ENCODE measurements at regions not wholly inside any gene's neighbourhood (a gene's known extent, or its start where the extent isn't known, plus 50 kb on each side); places are given as distances from the start of the nearest gene placed in this dataset.
"Not testable (repeated sequence)": the region's sequence is repeated elsewhere in the genome, so short reads cannot be mapped to it uniquely, and the experiment has no call there.

DNA sequence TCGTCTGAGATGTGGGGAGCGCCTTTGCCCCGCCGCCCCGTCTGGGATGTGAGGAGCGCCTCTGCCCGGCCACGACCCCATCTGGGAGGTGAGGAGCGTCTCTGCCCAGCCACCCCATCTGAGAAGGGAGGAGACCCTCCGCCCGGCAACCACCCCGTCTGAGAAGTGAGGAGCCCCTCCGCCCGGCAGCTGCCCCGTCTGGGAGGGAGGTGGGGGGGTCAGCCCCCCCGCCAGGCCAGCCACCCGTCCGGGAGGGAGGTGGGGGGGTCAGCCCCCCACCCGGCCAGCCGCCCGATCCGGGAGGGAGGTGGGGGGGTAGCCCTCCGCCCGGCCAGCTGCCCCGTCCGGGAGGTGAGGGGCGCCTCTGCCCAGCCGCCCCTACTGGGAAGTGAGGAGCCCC is 174.8 kb upstream of the CSNK1A1L start:
- ATAC-seq; CTCF ChIA-PET; H3K4me2 ChIP-seq; H3K4me1 ChIP-seq; DNase-seq (ENCODE audit: low read depth in 1 of 2, low spot score in 1 of 2); POLR2A ChIA-PET; H3K9me3 ChIP-seq; H3K27ac ChIP-seq; FAIRE-seq; H3K4me3 ChIP-seq: not testable (repeated sequence)
- WGBS (ENCODE audit: missing lambda C conversion rate) = 83% methylated on average over 1 of the region's 28 CpGs

GRCh38 chr13:37277435-37278144 is 172.1 kb upstream of the CSNK1A1L start:
- FAIRE-seq = no peak

GRCh38 chr13:37277007-37277406 is 171.5 kb upstream of the CSNK1A1L start:
- 100% methylated on average over 1 of the region's 1 CpG for WGBS (ENCODE audit: missing lambda C conversion rate)
- no peak for FAIRE-seq
- Histone ChIP-seq H3K4me1 (no peaks in the 10 kb centered on the region), H3K4me2 (no peak overlapping the region), H3K4me3 (no peak overlapping the region), H3K27ac (no peak overlapping the region), H3K9me3 (no peaks in the 10 kb centered on the region)
- no peak for ATAC-seq
- POLR2A ChIA-PET = no interaction called here
- DNase-seq (ENCODE audit: low read depth in 1 of 2, low spot score in 1 of 2) = no peak
- no peak for TF ChIP-seq HOXB5 (CRISPR knock-in tag; IDR thresholded peaks at IDR 0.05)
- TF ChIP-seq CHD2 (IDR thresholded peaks at IDR 0.05; ENCODE audit: low read length, partially characterized antibody) = no peak
- TF ChIP-seq EP300 (IDR thresholded peaks at IDR 0.05) = no peak
- CTCF ChIA-PET = no interaction called here

More at GRCh38 chr13:37277435-37278144, 172.1 kb upstream of the CSNK1A1L start:
- Histone ChIP-seq H3K9me3 (no peaks in the 10 kb centered on the region), H3K4me1 (no peaks in the 10 kb centered on the region), H3K27ac (no peak overlapping the region), H3K4me3 (no peak overlapping the region), H3K4me2 (no peak overlapping the region)
- ATAC-seq = no peak
- ChIA-PET CTCF (no interaction called here), POLR2A (no interaction called here)
- no peak for DNase-seq (ENCODE audit: low read depth in 1 of 2, low spot score in 1 of 2)
- no peak for TF ChIP-seq ZC3H11A (IDR thresholded peaks at IDR 0.05)
- TF ChIP-seq JUN (IDR thresholded peaks at IDR 0.05) = no peak
- no peak for TF ChIP-seq HDAC2 (IDR thresholded peaks at IDR 0.05)
- TF ChIP-seq EHF (CRISPR knock-in tag; IDR thresholded peaks at IDR 0.05) = no peak
- TF ChIP-seq CBX8 (IDR thresholded peaks at IDR 0.05) = no peak
- TF ChIP-seq FOSL2 (IDR thresholded peaks at IDR 0.05) = no peak
- TF ChIP-seq FOSL2 (CRISPR knock-in tag; IDR thresholded peaks at IDR 0.05) = no peak
- TF ChIP-seq NR3C1 (IDR thresholded peaks at IDR 0.05) = no peak
- no peak for TF ChIP-seq EHMT2 (IDR thresholded peaks at IDR 0.05; ENCODE audit: low read depth)
- TF ChIP-seq POLR2A (IDR thresholded peaks at IDR 0.05; ENCODE audit: low read length) = no peak
- TF ChIP-seq HOXB5 (CRISPR knock-in tag; IDR thresholded peaks at IDR 0.05) = no peak
- no peak for TF ChIP-seq FOXS1 (CRISPR knock-in tag; IDR thresholded peaks at IDR 0.05)
- no peak for TF ChIP-seq SREBF2 (IDR thresholded peaks at IDR 0.05)
- 30% methylated on average over 3 of the region's 3 CpGs for WGBS (ENCODE audit: missing lambda C conversion rate)

DNA sequence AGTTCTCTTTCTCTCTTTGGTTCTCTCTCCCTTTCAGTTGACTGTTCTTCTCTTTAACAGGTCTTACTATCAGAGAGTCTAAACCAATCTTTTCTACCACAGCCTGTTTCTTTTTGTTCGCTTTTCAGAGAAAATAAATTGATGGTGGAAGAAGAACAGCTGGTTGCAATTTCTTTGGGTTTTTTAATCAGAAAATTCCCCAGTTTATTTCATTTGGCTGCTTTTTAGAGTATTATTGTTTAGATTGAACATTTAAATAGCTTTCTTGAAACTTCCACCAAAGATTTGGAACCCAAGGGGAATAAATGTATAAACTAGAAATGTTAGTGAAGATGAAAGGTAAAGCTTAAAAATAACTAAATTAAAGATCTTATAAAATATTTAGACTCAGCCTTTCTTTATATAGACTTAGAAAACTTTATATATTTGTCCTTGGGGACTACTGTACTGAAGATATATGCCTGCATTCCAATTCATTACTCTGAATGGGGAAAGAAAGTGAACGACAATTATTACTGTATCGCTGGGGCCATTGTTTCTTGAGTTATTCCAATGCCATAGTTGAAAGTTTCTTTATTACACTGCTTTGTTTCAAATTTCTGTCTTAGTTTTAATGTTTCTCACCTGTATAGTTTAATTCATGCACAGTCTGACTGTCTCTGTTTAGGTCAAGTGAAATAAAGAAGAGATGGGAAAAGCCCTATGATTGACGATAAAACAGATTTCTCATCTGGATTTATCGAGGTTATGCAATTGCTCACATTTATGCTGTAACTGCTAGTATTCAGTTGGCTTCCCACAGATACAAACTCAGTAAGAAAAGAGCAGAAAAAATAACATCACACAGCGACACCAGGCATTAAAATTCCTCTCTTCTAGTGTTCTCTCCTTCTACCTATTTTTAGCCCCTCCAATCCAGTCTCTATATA is 169.4 kb upstream of the CSNK1A1L start:
- ChIA-PET CTCF (no interaction called here), POLR2A (no interaction called here)
- Histone ChIP-seq H3K4me1 (no peaks in the 10 kb centered on the region), H3K27ac (no peak overlapping the region), H3K4me3 (no peak overlapping the region), H3K4me2 (no peak overlapping the region), H3K9me3 (no peaks in the 10 kb centered on the region)
- WGBS (ENCODE audit: missing lambda C conversion rate) = 2% methylated on average over 6 of the region's 6 CpGs
- no peak for ATAC-seq
- FAIRE-seq = no peak
- TF ChIP-seq, protein P1, sequence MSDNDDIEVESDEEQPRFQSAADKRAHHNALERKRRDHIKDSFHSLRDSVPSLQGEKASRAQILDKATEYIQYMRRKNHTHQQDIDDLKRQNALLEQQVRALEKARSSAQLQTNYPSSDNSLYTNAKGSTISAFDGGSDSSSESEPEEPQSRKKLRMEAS (IDR thresholded peaks at IDR 0.05) = no peak
- TF ChIP-seq EP300 (IDR thresholded peaks at IDR 0.05) (no peak), CHD4 (IDR thresholded peaks at IDR 0.05; ENCODE audit: borderline replicate concordance) (no peak), MAFK (IDR thresholded peaks at IDR 0.05; ENCODE audit: partially characterized antibody) (no peak), ZFP36 (IDR thresholded peaks at IDR 0.05; ENCODE audit: borderline replicate concordance, partially characterized antibody) (no peak), BHLHE40 (IDR thresholded peaks at IDR 0.05; ENCODE audit: low read depth, low read length) (no peak), ZSCAN20 (CRISPR knock-in tag; IDR thresholded peaks at IDR 0.05) (no peak), FOXS1 (CRISPR knock-in tag; IDR thresholded peaks at IDR 0.05) (no peak), E2F6 (IDR thresholded peaks at IDR 0.05; ENCODE audit: borderline replicate concordance, low read depth) (no peak), USF2 (IDR thresholded peaks at IDR 0.05) (no peak), KDM5A (IDR thresholded peaks at IDR 0.05) (no peak), MAZ (IDR thresholded peaks at IDR 0.05; ENCODE audit: borderline replicate concordance, low read depth, low read length) (no peak)
- DNase-seq (ENCODE audit: low read depth in 1 of 2, low spot score in 1 of 2) = no peak
